HG03045 (cell line): ENCODE measurements at regions not wholly inside any gene's neighbourhood (a gene's known extent, or its start where the extent isn't known, plus 50 kb on each side); places are given as distances from the start of the nearest gene placed in this dataset.

Experiments used
- ATAC-seq: cut with Tn5 transposase; IDR thresholded peaks from one replicate; pipeline ENCODE4 v1.9.1; 2021; ENCODE audit warnings: mild to moderate bottlenecking, moderate library complexity; ENCODE audit not compliant: unreplicated experiment

GRCh38 chr4:4749137-4749536, 110.3 kb upstream of the MSX1 start:
- ATAC-seq: no peak

- ATAC-seq: no peak
Measured at GRCh38 chr4:4746444-4746843, 113.0 kb upstream of the MSX1 start.

- no peak for ATAC-seq
Measured at GRCh38 chr4:4740071-4740470, 119.4 kb upstream of the MSX1 start.

- no peak for ATAC-seq
Measured at GRCh38 chr4:4735870-4736269, 123.6 kb upstream of the MSX1 start.

GRCh38 chr4:4735136-4735750, 124.2 kb upstream of the MSX1 start:
- ATAC-seq: no peak

- no peak for ATAC-seq
Measured at GRCh38 chr4:4734425-4734824, 125.0 kb upstream of the MSX1 start.

- no peak for ATAC-seq
Measured at GRCh38 chr4:4733663-4734062, 125.8 kb upstream of the MSX1 start.

- ATAC-seq: no peak
Measured at GRCh38 chr4:4730249-4730648, 129.2 kb upstream of the MSX1 start.

GRCh38 chr4:4729206-4729605, 130.3 kb upstream of the MSX1 start:
- no peak for ATAC-seq

GRCh38 chr4:4727536-4727935, 131.9 kb upstream of the MSX1 start:
- ATAC-seq: no peak

GRCh38 chr4:4726051-4726450, 133.4 kb upstream of the MSX1 start:
- no peak for ATAC-seq

- ATAC-seq: no peak
Measured at GRCh38 chr4:4724321-4724720, 135.1 kb upstream of the MSX1 start.

- no peak for ATAC-seq
Measured at GRCh38 chr4:4721636-4722035, 137.8 kb upstream of the MSX1 start.

GRCh38 chr4:4720646-4721045, 138.8 kb upstream of the MSX1 start:
- ATAC-seq: no peak

- no peak for ATAC-seq
Measured at GRCh38 chr4:4719436-4719835, 140.0 kb upstream of the MSX1 start.

GRCh38 chr4:4717692-4718091, 141.8 kb upstream of the MSX1 start:
- ATAC-seq: no peak

GRCh38 chr4:4714331-4714730, 145.1 kb upstream of the MSX1 start:
- no peak for ATAC-seq

GRCh38 chr4:4712800-4713528, 146.5 kb upstream of the MSX1 start:
- no peak for ATAC-seq

GRCh38 chr4:4711902-4712301, 147.6 kb upstream of the MSX1 start:
- ATAC-seq: no peak

GRCh38 chr4:4709736-4710135, 149.7 kb upstream of the MSX1 start:
- no peak for ATAC-seq

- no peak for ATAC-seq
Measured at GRCh38 chr4:4704267-4704666, 155.2 kb upstream of the MSX1 start.

GRCh38 chr4:4697584-4697983, 155.7 kb upstream of the STX18 start:
- no peak for ATAC-seq

- ATAC-seq: no peak
Measured at GRCh38 chr4:4696530-4696929, 154.7 kb upstream of the STX18 start.
